ENCODE measurements at regions not wholly inside any gene's neighbourhood (a gene's known extent, or its start where the extent isn't known, plus 50 kb on each side); places are given as distances from the start of the nearest gene placed in this dataset.

DNA sequence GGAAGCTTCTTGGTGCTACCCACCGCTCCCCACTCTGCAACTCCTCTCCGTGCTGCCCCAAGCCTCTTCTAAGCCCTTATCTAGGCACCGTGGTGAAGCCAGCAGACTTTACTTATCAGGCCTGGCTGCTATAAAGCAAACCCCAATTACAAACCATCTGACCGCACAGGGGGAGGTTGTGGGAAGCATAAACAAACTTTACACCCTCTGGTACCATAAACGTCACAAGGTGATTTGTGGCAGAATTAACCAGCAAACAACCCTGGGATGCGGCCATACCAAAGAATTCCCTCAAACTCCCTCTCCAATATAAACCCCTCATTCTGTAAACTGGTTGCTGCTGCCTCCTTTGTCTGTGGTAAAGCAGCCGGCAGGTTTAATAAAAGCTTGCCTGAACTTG is 55.2 kb downstream of the MAGEC2 start:
- no peak for DNase-seq (ENCODE audit: low spot score)

DNA sequence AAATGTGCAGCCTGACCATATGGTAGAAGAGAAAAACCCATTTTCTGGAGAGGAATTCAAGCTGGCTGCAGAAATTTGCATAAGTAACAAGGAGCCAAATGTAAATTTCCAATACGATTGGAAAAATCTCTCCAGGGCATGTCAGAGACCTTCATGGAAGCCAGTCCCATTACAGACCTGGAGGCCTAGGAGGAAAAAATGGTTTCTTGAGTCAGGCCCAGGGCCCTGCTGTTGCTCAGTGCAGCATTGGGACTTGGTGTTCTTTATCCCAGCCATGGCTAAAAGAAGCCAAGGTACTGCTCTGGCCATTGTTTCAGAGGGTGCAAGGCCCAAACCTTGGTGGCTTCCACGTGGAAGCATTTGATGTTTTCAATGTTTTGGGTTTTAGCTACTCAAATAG is 70.6 kb downstream of the MAGEC2 start:
- DNase-seq (ENCODE audit: low spot score) = no peak

DNA sequence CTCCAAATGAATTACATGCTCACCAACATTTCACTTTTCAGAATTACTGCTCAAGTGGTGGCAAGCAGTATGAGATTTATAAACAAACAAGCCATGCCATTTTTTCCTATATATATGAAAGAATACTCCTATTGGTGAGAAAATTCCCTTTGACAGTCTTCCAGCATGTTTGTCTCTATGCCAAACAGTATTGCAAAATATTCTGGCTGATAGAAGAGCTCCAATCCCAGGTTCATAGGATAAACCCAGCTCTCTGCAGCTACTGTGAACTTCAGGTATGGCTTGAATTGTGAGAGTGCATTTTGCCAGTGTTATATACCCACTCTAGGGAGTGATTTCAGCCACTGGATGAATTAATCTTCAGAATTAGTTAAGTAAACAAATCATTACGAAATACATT is 108.8 kb downstream of the MAGEC2 start:
- DNase-seq (ENCODE audit: low spot score) = no peak

DNA sequence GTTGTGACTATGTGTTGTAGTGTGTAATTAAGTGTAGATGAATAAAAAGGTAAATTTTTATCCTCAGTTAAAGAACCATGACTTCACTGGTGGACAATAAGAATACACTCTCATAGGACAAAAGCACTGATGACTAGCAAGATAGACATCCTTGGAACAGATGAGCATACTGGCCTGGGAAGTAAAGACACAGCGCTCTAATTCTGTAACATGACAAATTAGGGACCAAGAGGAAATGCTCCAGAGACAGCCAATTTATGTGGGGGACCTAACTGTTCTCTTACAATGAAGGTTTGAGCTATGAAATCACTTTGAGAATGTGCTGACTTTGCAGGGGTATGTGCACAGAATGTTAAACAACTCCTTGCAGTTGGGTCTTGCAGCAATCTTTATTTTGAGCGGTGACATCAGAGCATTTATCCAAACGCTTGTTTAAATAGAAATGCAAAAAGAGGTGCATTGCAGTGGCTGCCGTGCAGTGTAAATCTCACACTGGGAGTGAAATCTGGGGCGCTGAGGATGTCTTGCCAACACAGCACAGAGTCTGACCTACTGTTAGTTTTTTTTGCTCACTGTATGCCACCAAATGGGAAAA is 109.3 kb downstream of the MAGEC2 start:
- DNase-seq (ENCODE audit: low spot score) = no peak

DNA sequence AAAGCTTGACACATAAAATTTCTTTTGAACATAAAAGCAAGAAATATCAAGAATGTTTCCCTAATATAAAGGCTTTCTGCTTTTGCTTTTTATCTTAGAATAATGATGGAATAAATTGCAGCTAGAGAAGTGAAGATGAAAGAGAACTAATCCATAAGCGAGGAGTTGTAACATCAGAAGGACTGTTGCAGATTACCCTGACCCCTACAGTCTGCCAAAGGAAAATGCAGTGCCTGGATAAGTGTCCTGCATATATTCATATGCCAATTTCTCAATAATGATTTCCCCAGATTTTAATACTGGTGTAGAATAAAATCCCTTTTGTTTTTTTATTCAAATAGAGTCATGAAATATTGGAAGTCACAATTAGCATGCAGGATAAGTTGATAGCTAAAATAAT is 115.9 kb downstream of the MAGEC2 start:
- DNase-seq (ENCODE audit: low spot score) = peak; percentile 13

DNA sequence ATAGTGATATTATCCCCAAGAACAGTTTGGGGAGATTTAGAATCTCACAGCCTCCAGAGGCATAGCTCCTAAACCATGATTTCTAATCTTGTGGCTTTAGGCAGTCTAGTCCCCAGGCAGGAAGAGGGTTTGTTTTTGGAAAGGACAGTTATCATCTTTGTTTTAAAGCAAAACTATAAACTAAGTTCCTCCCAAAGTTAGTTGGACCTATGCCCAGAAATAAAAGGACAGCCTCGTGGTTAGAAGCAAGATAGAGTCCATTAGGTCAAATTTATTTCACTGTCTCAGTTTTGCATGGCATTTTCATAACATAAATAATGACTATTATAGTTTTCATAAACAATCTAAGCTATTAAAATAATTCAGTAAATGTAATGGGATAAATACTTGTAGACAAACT is 120.5 kb downstream of the MAGEC2 start:
- DNase-seq (ENCODE audit: low spot score) = no peak

DNA sequence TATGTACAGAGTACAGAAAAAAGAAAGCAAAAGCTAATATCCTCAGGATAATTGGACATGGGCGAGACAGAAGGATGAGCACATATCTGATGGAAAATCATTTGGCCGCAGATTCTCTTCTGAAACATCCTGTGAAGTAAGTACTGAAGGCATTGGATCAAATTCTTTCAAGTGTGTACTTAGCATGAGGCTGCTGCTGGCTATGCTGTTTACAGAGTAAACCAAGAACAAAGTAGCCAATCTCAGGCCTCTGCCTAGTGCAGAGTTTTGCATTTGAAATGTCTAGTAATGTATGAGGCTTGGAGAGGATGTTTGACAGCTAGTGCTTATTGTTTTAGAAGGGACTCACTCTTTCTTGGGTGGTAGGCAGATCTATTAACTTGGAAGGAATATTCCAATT is 128.5 kb downstream of the MAGEC2 start:
- DNase-seq (ENCODE audit: low spot score) = no peak

DNA sequence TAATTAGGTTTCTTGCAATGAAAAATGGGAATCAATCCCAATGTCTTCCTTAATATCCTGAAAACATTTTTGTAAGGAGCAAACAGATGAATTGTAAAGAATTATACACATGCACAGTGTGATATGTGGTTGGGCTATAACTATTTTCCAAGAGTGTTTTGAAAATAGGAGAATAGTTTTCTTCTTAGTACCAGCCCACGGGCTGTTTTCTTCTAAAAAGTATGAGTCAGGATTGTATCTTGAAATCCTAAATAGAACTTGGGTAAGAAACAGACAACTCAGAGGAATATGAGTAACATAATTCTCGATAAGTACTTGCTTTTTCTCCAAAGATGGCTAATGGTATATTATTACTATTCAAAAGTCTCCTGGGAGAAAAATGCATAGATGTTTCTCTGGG is 136.7 kb downstream of the MAGEC2 start:
- no peak for DNase-seq (ENCODE audit: low spot score)

DNA sequence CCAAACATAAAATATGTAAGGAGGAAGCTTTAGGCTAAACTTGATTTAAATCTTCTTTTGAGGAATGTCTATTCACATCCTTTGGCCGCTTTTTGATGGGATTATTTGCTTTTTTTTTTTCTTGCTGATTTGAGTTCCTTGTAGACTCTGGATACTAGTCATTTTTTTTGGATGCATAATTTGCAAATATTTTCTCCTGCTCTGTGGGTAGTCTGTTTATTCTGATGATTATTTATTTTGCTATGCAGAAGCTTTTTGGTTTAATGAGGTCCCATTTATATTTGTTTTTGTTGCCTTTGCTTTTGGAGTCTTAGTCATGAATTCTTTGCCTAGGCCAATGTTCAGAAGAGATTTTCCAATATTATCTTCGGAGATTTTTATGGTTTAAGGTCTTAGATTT is 144.9 kb downstream of the MAGEC2 start:
- DNase-seq (ENCODE audit: low spot score) = no peak

DNA sequence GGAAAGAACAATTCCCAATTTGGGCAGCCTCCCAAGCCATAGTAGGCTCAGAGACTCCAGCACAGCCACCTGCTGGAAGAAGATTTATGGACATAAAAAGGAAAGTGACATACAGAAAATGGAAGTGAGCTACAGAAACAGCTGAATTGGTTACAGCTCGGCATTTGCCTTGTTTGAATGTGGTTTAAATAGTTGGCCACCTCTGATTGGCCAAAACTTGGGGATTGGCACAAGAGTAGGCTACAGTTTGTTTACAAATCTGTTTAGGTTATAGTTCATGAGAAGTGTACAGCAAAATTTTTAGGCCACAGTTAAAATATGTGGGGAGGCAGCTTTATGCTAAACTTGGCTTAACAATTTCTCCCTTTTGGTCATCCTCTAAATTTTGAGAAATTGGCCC is 150.4 kb downstream of the MAGEC1 start:
- no peak for DNase-seq (ENCODE audit: low spot score)

DNA sequence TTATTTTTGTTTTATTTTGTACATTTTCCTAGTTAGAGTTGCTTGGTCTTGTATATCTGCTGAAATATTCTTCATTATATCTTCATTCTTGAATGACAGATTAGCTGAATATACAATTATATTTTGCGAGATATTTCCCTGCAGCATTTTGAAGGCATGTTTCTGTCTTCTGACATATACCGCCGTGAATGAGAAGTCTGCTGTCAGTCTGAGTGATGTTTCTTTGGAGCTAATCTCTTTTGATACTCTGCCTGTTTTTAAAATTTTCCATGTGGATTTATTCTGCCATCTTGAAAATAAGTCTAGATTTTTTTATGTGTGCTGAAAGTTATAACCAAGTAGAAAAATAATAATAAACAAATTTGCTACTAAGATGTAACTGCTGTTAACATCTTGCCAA is 148.5 kb downstream of the MAGEC1 start:
- DNase-seq (ENCODE audit: low spot score) = no peak

DNA sequence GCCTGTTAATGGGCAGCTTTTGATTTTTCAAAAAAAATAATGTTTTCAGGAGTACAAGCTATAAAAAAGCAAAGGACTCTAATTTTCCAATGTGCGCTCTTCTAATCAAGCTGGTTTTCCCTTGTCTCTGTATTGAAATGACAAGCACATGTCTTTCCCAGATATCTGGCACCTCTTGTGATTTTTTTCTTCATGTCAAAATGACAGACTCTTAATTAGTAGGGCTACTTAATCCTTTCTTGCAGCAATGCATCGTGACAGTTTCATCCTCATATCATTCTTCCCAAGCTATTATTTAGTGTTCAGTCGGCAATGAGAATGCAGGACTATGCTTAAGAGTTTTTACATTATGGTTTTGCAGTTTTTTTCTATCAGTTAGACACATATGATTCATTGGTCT is 139.5 kb downstream of the MAGEC1 start:
- DNase-seq (ENCODE audit: low spot score) = no peak

DNA sequence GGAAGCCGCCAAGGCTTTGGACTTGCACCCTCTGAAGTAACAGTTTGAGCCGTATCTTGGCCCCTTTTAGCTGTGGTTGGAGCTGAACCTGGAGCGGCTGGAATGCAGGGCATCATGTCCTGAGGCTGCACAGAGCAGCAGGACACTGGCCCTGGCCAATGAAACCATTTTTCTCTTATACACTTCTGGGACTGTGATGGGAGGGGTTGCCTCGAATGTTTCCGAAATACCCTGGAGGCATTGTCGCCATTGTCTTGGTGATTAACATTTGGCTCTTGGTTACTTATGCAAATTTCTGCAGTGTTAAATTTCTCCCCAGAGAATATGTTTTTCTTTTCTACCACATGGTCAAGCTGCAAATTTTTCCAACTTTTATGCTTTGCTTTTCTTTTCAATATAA is 137.2 kb downstream of the MAGEC1 start:
- no peak for DNase-seq (ENCODE audit: low spot score)

DNA sequence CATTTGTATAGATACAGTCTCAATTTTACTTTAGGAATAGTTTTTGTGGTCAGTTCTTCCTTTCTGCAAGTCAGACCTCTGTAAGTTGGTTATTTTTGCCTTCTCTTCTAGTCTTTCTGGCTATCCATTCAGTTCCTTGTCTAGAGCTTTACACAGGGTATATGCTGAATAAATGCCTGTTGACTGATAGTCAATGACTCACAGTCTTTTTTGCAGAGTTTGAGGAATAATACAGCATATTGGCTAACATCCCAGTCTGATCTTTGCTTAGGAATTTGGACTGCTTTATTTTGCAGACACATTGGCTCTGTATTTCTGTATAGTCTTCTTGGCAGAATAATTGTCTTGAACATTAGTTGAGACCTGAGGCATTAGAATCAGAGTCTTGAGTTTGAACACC is 132.4 kb downstream of the MAGEC1 start:
- no peak for DNase-seq (ENCODE audit: low spot score)

DNA sequence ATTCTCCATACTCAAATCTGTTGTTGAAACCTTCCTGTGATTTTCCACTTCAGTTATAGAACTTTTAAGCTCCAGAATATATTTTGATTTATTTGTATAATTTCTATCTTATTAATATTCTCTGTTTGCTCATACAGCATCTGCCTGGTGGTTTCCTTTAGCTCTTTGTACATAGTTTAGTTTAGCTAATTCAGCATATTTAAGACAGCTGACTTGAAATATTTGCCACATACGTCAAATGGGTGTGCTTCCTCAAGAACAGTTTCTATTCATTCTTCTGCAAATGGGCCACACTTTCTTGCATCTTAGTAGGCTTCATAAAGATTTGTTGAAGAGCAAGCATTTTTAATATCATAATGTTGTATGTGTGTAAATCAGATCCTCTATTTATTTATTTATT is 101.8 kb downstream of the MAGEC1 start:
- DNase-seq (ENCODE audit: low spot score) = no peak

DNA sequence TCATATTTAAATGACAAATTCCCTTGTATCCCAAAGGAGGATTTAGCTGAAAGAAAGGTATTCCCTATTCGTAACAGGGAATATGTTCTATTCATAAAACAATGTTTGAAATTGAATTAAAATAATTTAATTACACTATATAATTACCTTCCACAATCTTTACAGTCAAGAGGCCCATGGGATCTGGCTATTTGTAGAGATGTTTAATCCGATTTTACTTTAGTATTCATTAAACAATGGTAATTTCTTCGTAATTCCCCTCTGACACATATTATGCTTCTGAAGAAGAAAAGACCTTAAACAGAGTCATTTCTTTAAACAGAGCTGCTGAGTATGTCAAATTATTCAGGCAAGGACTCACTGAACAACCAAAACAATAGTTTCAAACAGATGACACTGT is 98.8 kb downstream of the MAGEC1 start:
- no peak for DNase-seq (ENCODE audit: low spot score)

DNA sequence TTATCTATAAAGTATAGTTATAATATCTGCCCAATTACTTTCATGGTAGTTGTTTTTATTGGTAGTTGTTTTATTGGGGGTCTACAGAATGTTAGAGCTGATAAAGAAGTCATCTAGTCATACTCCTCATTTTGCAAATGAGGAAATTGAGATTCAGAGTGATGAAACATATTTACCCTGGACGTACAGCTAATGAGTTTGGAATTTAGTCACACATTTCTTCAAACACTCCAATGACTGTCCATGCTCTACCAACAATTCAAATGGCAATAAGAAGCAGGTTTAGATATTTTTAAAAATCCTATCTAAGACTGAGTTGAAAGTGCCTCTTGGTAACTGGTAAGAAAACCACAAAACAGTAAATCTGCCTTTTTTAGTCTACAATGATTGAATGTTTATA is 98.2 kb downstream of the MAGEC1 start:
- no peak for DNase-seq (ENCODE audit: low spot score)

DNA sequence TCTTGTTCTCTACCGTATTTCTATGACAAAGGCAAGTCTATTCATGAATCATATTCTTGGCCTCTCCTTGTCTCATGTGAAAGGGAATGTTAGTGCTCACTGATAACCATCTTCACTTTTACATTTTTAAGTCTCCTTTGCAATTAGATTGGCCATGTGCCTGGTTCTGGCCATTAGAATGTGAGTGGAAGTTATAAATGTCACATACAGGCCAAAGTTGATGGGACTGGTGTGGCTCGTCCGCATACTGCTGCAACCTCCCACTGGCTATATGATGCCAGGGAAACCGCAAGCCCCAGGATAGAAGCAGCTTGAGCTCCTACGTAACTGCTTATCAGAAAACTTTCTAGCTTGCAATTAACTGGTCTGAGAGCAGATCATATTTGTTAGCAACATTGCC is 86.1 kb downstream of the MAGEC1 start:
- no peak for DNase-seq (ENCODE audit: low spot score)

DNA sequence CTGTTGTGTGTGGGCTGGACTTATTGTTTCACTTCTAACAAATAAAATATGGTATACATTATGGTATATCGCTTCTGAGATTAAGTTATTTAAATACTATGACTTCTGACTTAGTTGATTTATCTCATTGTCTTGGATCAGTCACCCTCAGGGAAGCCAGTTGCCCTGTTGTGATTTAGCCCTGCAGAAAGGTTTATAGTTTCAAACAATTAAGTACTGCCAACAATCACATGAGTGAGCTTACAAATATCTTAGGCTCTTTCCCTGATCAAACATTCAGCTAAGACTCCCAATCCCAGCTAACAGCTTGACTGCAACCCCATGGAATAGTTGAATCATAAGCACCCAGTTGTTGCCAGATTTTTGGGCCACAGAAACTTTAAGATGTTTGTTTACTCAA is 85.4 kb downstream of the MAGEC1 start:
- no peak for DNase-seq (ENCODE audit: low spot score)

DNA sequence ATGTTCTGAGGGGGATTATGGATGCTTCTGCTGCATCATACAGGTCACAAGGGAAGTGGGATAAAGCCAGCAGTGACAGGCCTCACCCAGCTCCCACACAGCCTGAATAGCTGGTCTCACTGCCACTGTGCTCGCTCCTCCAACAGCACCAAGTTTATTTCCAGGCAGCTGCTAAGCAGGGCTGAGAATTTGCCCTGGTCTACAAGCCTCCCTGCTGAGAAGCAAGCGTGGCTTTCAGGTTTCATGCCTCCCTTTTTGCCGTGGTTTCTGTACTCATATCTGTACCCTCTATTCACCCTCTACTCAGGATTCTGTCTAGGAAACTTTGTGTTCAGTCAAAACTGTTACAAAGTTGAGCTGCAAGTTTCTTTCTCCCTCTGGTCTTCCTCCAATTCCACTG is 78.6 kb downstream of the MAGEC1 start:
- DNase-seq (ENCODE audit: low spot score) = no peak

DNA sequence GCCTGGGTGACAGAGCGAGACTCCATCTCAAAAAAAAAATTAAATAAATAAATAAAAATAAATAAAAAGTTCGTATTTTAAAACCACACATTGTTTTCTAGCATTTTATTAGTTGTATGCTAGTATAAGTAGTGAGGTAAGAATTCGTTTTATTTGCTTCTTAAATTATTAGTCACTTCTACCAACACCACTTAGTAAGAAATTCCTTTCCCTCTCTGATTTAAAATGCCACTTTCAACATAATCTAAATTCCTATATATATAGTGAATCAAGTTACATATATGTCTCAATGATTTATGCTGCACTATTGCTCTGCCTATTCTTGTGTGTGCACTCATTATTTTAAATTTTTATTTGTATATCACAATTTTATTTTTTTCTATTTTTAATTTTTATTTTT is 72.1 kb downstream of the MAGEC1 start:
- no peak for DNase-seq (ENCODE audit: low spot score)

DNA sequence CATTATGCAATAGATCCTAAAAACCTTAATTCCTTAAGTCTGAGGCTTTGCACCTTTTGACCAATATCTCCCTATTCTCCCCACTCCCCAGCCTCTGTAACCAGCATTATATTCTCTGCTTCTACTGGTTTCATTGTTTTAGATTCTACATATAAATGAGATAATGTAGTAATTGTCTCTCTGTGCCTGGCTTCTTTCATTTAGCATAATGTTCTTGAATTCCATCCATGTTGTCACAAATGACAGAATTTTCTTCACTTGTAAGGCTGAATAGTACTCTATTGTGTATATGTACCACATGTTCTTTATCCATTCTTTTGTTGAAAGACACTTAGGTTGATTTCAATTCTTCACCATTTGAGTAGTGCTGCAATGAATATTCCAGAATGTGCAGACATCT is 66.0 kb downstream of the MAGEC1 start:
- peak; percentile 57 for DNase-seq (ENCODE audit: low spot score)

DNA sequence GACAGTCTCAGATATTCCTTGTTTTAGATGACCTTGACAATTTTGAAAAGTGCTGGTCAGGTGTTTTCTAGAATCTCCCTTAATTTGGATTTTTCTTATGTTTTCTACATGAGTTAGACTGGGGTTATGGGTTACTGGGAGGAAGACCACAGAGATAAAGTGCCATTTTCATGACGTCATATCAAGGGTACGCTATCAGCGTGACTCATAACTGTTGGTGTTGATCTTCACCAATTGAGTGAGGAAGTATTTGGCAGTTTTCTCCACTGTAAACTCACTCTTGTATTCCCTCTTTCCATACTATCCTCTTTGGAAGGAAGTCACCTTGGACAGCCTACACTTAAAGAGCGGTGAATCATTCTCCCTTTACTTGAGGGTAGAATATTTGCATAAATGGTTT is 56.9 kb downstream of the MAGEC1 start:
- no peak for DNase-seq (ENCODE audit: low spot score)
